Ishikawa (cell line): ENCODE measurements at regions not wholly inside any gene's neighbourhood (a gene's known extent, or its start where the extent isn't known, plus 50 kb on each side); places are given as distances from the start of the nearest gene placed in this dataset.

ENCODE experiments used
- CEBPB ChIP-seq: IDR thresholded peaks from 2 replicates; pipeline ENCODE4 v1.6.1; 2012
- CREB1 ChIP-seq: IDR thresholded peaks from 2 replicates; pipeline ENCODE4 v1.6.1; 2012; ENCODE audit warnings: low read depth
- EP300 ChIP-seq: IDR thresholded peaks from 2 replicates; pipeline ENCODE4 v1.6.1; 2012; ENCODE audit warnings: borderline replicate concordance
- RAD21 ChIP-seq: IDR thresholded peaks from 2 replicates; pipeline ENCODE4 v1.6.1; 2012; ENCODE audit warnings: low read depth
- YY1 ChIP-seq: IDR thresholded peaks from 2 replicates; pipeline ENCODE4 v1.6.1; 2012; ENCODE audit warnings: low read depth
- ZBTB7A ChIP-seq: IDR thresholded peaks from 2 replicates; pipeline ENCODE4 v1.6.1; 2012; ENCODE audit warnings: low read depth
- TF ChIP-seq, protein P1 (sequence below): IDR thresholded peaks from 2 replicates; pipeline ENCODE4 v1.6.1; 2012
- TF ChIP-seq, protein P2 (sequence below): IDR thresholded peaks from 2 replicates; pipeline ENCODE4 v1.6.1; 2012; ENCODE audit warnings: low read depth, mild to moderate bottlenecking

DNA sequence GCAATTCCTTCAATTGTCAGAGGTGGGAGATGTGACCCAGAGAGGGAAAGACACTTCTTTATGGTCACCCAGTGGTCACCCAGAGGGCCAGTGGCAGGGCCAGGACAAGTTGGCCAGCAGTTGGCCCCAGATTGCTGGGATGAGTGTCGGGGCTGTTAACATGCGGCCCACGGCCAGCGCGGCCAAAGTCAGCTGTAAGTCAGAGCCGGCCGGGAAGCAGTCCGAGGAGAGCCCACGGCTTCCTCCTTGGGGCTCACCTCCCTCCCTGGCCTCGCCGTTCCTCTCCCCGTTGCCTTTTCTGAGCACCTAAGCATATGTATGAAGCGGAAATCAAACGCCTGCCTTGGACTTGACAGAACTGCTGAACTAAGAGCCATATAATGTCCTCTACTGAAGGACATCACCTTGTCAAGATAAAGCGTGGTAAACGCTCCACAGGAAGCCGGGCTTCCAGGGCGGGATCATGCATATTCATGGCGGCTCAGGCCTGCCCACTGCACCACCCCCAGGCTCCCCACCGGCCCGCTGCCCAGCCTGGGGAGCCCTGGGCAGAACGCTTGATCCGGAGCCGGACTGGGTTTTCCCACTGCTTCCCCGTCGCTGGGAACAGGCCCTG lies 245.4 kb upstream of the POU3F1 start:
- TF ChIP-seq ZBTB7A (no peak), CEBPB (no peak), EP300 (no peak), YY1 (no peak), RAD21 (no peak), CREB1 (no peak)
- TF ChIP-seq, protein P1, sequence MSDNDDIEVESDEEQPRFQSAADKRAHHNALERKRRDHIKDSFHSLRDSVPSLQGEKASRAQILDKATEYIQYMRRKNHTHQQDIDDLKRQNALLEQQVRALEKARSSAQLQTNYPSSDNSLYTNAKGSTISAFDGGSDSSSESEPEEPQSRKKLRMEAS, result no peak
- TF ChIP-seq, protein P2, sequence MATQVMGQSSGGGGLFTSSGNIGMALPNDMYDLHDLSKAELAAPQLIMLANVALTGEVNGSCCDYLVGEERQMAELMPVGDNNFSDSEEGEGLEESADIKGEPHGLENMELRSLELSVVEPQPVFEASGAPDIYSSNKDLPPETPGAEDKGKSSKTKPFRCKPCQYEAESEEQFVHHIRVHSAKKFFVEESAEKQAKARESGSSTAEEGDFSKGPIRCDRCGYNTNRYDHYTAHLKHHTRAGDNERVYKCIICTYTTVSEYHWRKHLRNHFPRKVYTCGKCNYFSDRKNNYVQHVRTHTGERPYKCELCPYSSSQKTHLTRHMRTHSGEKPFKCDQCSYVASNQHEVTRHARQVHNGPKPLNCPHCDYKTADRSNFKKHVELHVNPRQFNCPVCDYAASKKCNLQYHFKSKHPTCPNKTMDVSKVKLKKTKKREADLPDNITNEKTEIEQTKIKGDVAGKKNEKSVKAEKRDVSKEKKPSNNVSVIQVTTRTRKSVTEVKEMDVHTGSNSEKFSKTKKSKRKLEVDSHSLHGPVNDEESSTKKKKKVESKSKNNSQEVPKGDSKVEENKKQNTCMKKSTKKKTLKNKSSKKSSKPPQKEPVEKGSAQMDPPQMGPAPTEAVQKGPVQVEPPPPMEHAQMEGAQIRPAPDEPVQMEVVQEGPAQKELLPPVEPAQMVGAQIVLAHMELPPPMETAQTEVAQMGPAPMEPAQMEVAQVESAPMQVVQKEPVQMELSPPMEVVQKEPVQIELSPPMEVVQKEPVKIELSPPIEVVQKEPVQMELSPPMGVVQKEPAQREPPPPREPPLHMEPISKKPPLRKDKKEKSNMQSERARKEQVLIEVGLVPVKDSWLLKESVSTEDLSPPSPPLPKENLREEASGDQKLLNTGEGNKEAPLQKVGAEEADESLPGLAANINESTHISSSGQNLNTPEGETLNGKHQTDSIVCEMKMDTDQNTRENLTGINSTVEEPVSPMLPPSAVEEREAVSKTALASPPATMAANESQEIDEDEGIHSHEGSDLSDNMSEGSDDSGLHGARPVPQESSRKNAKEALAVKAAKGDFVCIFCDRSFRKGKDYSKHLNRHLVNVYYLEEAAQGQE, result no peak
